Stimulated activated memory B cell treated with anti-CD40 and anti-IgM and Interleukin-4, amounts not matched to agents 10 μg/mL and 1 μg/mL and 100 μg/mL, for 72 hours (primary cell): ENCODE measurements at regions not wholly inside any gene's neighbourhood (a gene's known extent, or its start where the extent isn't known, plus 50 kb on each side); places are given as distances from the start of the nearest gene placed in this dataset.

Experiments used
- ATAC-seq: fragments of 150-1000 bp; cut with Tn5 transposase; 2 replicates; pipeline ENCODE4 v1.10.0; 2021
- H3K27ac Mint-ChIP-seq: one replicate; pipeline ENCODE4 v1.8.0; 2022; ENCODE audit warnings: mild to moderate bottlenecking, mixed read lengths
- H3K27me3 Mint-ChIP-seq: one replicate; pipeline ENCODE4 v1.8.0; 2022; ENCODE audit warnings: mixed read lengths
- H3K36me3 Mint-ChIP-seq: one replicate; pipeline ENCODE4 v1.8.0; 2022; ENCODE audit warnings: mixed read lengths
- H3K4me1 Mint-ChIP-seq: one replicate; pipeline ENCODE4 v1.8.0; 2022; ENCODE audit warnings: mixed read lengths
- H3K4me3 Mint-ChIP-seq: one replicate; pipeline ENCODE4 v1.8.0; 2022; ENCODE audit warnings: mild to moderate bottlenecking, moderate library complexity, mixed read lengths
- H3K9me3 Mint-ChIP-seq: one replicate; pipeline ENCODE4 v1.8.0; 2022; ENCODE audit warnings: mixed read lengths

GRCh38 chr2:156017341-156017885 is 315.1 kb downstream of the NR4A2 start:
- peaks cover 12% of the 10 kb centered on the region for H3K27me3 Mint-ChIP-seq
- ATAC-seq = no peak

GRCh38 chr2:156009293-156009692 is 323.2 kb downstream of the NR4A2 start:
- Mint-ChIP-seq H3K27me3 (peaks cover 12% of the 10 kb centered on the region), H3K4me3 (no peak overlapping the region), H3K4me1 (no peaks in the 10 kb centered on the region), H3K36me3 (no peaks in the 10 kb centered on the region), H3K9me3 (peaks cover 5% of the 10 kb centered on the region), H3K27ac (no peak overlapping the region)
- no peak for ATAC-seq

More at GRCh38 chr2:156017341-156017885, 315.1 kb downstream of the NR4A2 start:
- Mint-ChIP-seq H3K4me3 (no peak overlapping the region), H3K27ac (no peak overlapping the region), H3K36me3 (no peaks in the 10 kb centered on the region), H3K4me1 (no peaks in the 10 kb centered on the region), H3K9me3 (no peaks in the 10 kb centered on the region)

- no peaks in the 10 kb centered on the region for H3K36me3 Mint-ChIP-seq
- no peaks in the 10 kb centered on the region for H3K4me1 Mint-ChIP-seq
- ATAC-seq = peak; percentile 57
- peaks cover 5% of the 10 kb centered on the region for H3K9me3 Mint-ChIP-seq
- no peaks in the 10 kb centered on the region for H3K27me3 Mint-ChIP-seq
- H3K4me3 Mint-ChIP-seq = no peak overlapping the region
- no peak overlapping the region for H3K27ac Mint-ChIP-seq
These were observed 325.6 kb downstream of the NR4A2 start for GRCh38 chr2:156006721-156007618.

- Mint-ChIP-seq H3K27ac (no peak overlapping the region), H3K4me1 (no peaks in the 10 kb centered on the region), H3K27me3 (no peaks in the 10 kb centered on the region), H3K4me3 (no peak overlapping the region), H3K36me3 (no peaks in the 10 kb centered on the region), H3K9me3 (peaks cover 5% of the 10 kb centered on the region)
- peak; percentile 6 for ATAC-seq
These were observed 326.4 kb downstream of the NR4A2 start for GRCh38 chr2:156005999-156006712.

- Mint-ChIP-seq H3K36me3 (no peaks in the 10 kb centered on the region), H3K27ac (no peak overlapping the region), H3K27me3 (no peaks in the 10 kb centered on the region), H3K4me1 (no peaks in the 10 kb centered on the region), H3K4me3 (no peak overlapping the region), H3K9me3 (peaks cover 2% of the 10 kb centered on the region)
- ATAC-seq = peak; percentile 46
These were observed 327.0 kb downstream of the NR4A2 start for GRCh38 chr2:156005531-156005930.

GRCh38 chr2:156004459-156004858 is 328.1 kb downstream of the NR4A2 start:
- H3K27me3 Mint-ChIP-seq = no peaks in the 10 kb centered on the region
- no peak for ATAC-seq
- H3K4me1 Mint-ChIP-seq = no peaks in the 10 kb centered on the region
- peaks cover 2% of the 10 kb centered on the region for H3K9me3 Mint-ChIP-seq
- H3K4me3 Mint-ChIP-seq = no peak overlapping the region
- H3K27ac Mint-ChIP-seq = no peak overlapping the region
- H3K36me3 Mint-ChIP-seq = no peaks in the 10 kb centered on the region

GRCh38 chr2:156003780-156004179 is 328.7 kb downstream of the NR4A2 start:
- H3K27me3 Mint-ChIP-seq = no peaks in the 10 kb centered on the region
- H3K36me3 Mint-ChIP-seq = no peaks in the 10 kb centered on the region
- no peaks in the 10 kb centered on the region for H3K9me3 Mint-ChIP-seq
- no peak for ATAC-seq
- H3K4me1 Mint-ChIP-seq = no peaks in the 10 kb centered on the region
- H3K4me3 Mint-ChIP-seq = no peak overlapping the region
- no peak overlapping the region for H3K27ac Mint-ChIP-seq

- Mint-ChIP-seq H3K4me3 (no peak overlapping the region), H3K27me3 (no peaks in the 10 kb centered on the region), H3K27ac (no peak overlapping the region), H3K36me3 (no peaks in the 10 kb centered on the region), H3K4me1 (no peaks in the 10 kb centered on the region), H3K9me3 (no peaks in the 10 kb centered on the region)
- no peak for ATAC-seq
These were observed 330.7 kb downstream of the NR4A2 start for GRCh38 chr2:156001851-156002250.

- Mint-ChIP-seq H3K27ac (no peak overlapping the region), H3K9me3 (no peaks in the 10 kb centered on the region), H3K4me1 (no peaks in the 10 kb centered on the region), H3K36me3 (no peaks in the 10 kb centered on the region), H3K4me3 (no peak overlapping the region), H3K27me3 (no peaks in the 10 kb centered on the region)
- no peak for ATAC-seq
These were observed 335.0 kb downstream of the NR4A2 start for GRCh38 chr2:155997538-155997937.

- Mint-ChIP-seq H3K4me3 (no peak overlapping the region), H3K4me1 (no peaks in the 10 kb centered on the region), H3K27me3 (no peaks in the 10 kb centered on the region), H3K36me3 (no peaks in the 10 kb centered on the region), H3K9me3 (peaks cover 4% of the 10 kb centered on the region), H3K27ac (no peak overlapping the region)
- no peak for ATAC-seq
These were observed 338.2 kb downstream of the NR4A2 start for GRCh38 chr2:155994315-155994714.

- no peak overlapping the region for H3K27ac Mint-ChIP-seq
- no peak for ATAC-seq
- no peaks in the 10 kb centered on the region for H3K27me3 Mint-ChIP-seq
- H3K4me1 Mint-ChIP-seq = peaks cover 5% of the 10 kb centered on the region
- H3K4me3 Mint-ChIP-seq = no peak overlapping the region
- no peaks in the 10 kb centered on the region for H3K36me3 Mint-ChIP-seq
- H3K9me3 Mint-ChIP-seq = no peaks in the 10 kb centered on the region
These were observed 348.7 kb downstream of the NR4A2 start for GRCh38 chr2:155983845-155984244.

GRCh38 chr2:155982135-155982534 is 350.4 kb downstream of the NR4A2 start:
- ATAC-seq = no peak
- Mint-ChIP-seq H3K27ac (no peak overlapping the region), H3K9me3 (no peaks in the 10 kb centered on the region)

GRCh38 chr2:155980941-155981560 is 351.5 kb downstream of the NR4A2 start:
- Mint-ChIP-seq H3K36me3 (no peaks in the 10 kb centered on the region), H3K9me3 (no peaks in the 10 kb centered on the region), H3K4me3 (no peak overlapping the region), H3K27ac (no peak overlapping the region), H3K4me1 (peaks cover 5% of the 10 kb centered on the region), H3K27me3 (no peaks in the 10 kb centered on the region)
- no peak for ATAC-seq

More at GRCh38 chr2:155982135-155982534, 350.4 kb downstream of the NR4A2 start:
- no peaks in the 10 kb centered on the region for H3K27me3 Mint-ChIP-seq
- H3K4me3 Mint-ChIP-seq = no peak overlapping the region
- no peaks in the 10 kb centered on the region for H3K36me3 Mint-ChIP-seq
- H3K4me1 Mint-ChIP-seq = peaks cover 5% of the 10 kb centered on the region

GRCh38 chr2:155975734-155976133 is 356.8 kb downstream of the NR4A2 start:
- Mint-ChIP-seq H3K4me3 (no peak overlapping the region), H3K27ac (no peak overlapping the region), H3K4me1 (no peaks in the 10 kb centered on the region), H3K36me3 (no peaks in the 10 kb centered on the region), H3K27me3 (no peaks in the 10 kb centered on the region), H3K9me3 (no peaks in the 10 kb centered on the region)
- ATAC-seq = no peak

- Mint-ChIP-seq H3K27ac (no peak overlapping the region), H3K4me1 (no peaks in the 10 kb centered on the region), H3K27me3 (no peaks in the 10 kb centered on the region), H3K4me3 (no peak overlapping the region), H3K9me3 (no peaks in the 10 kb centered on the region), H3K36me3 (no peaks in the 10 kb centered on the region)
- ATAC-seq = no peak
These were observed 359.6 kb downstream of the NR4A2 start for GRCh38 chr2:155972916-155973315.
